B cell (primary cell): ENCODE measurements at regions not wholly inside any gene's neighbourhood (a gene's known extent, or its start where the extent isn't known, plus 50 kb on each side); places are given as distances from the start of the nearest gene placed in this dataset.

Experiments used
- ATAC-seq: fragments of 200-7000 bp; cut with Tn5 transposase; one replicate; pipeline ENCODE4 v1.10.0; 2021; ENCODE audit warnings: low read depth, mild to moderate bottlenecking, moderate number of reproducible peaks, moderate library complexity
- CTCF ChIA-PET: fragments of 350-600 bp; sonication (Branson Sonifier 250); formaldehyde crosslinking; loops from one replicate; lab custom pipeline; 2021; ENCODE audit warnings: antibody characterized with exemption, inconsistent platforms; lab: Charles Lee
- POLR2A ChIA-PET: fragments of 350-600 bp; sonication (Branson Sonifier 250); formaldehyde crosslinking; loops from one replicate; lab custom pipeline; 2021; ENCODE audit warnings: antibody characterized with exemption; lab: Charles Lee
- DNase-seq: peaks from one replicate; pipeline ENCODE4 v3.0.0; 2013
- H2AFZ ChIP-seq: 2 replicates; pipeline ENCODE4 v1.6.1; 2012; ENCODE audit warnings: mild to moderate bottlenecking, low read depth, low read length; ENCODE audit not compliant: insufficient read depth, poor library complexity, severe bottlenecking
- H3K27ac ChIP-seq, 2 donors: 1 replicate in 1 of 2; 2 replicates in 1 of 2; pipeline ENCODE4 v1.5.1; 2012 to 2013; ENCODE audit warnings: low read length in 2 of 2, mild to moderate bottlenecking in 2 of 2, moderate library complexity in 1 of 2
- H3K27me3 ChIP-seq, 4 experiments: fragments of 200-600 bp in 1 of 4; sonication (generic) in 1 of 4; replicated peaks in 1 of 4; 1 replicate in 2 of 4; 2 replicates in 2 of 4; pipeline versions ENCODE4 v1.6.1 to v1.7.0; 2013 to 2016; ENCODE audit warnings: low read length in 3 of 4, mild to moderate bottlenecking in 2 of 4, mixed read lengths in 1 of 4, moderate library complexity in 1 of 4; ENCODE audit not compliant: insufficient read depth in 4 of 4, control insufficient read depth in 3 of 4; ENCODE audit errors: control extremely low read depth in 1 of 4
- H3K36me3 ChIP-seq, 2 experiments: replicated peaks in 1 of 2; 1 replicate in 1 of 2; 2 replicates in 1 of 2; pipeline versions ENCODE4 v1.6.1 to v1.7.1; 2013; ENCODE audit warnings: low read length in 1 of 2; ENCODE audit not compliant: insufficient read depth in 2 of 2, control insufficient read depth in 1 of 2; ENCODE audit errors: control extremely low read depth in 1 of 2, extremely low read depth in 1 of 2
- H3K4me1 ChIP-seq, 2 donors: fragments of 200-600 bp in 1 of 2; sonication (generic) in 1 of 2; 1 replicate in 1 of 2; 2 replicates in 1 of 2; pipeline versions ENCODE4 v1.5.1 to v1.6.1; 2013 to 2017; ENCODE audit warnings: low read length in 2 of 2; ENCODE audit not compliant: control insufficient read depth in 2 of 2, insufficient read depth in 2 of 2
- H3K4me2 ChIP-seq: replicated peaks from 2 replicates; pipeline ENCODE3; 2012; ENCODE audit warnings: mild to moderate bottlenecking, low read depth, low read length; ENCODE audit not compliant: poor library complexity, severe bottlenecking
- H3K4me3 ChIP-seq, 5 experiments: fragments of 200-600 bp in 1 of 5; sonication (generic) in 1 of 5; 1 replicate in 3 of 5; 2 replicates in 2 of 5; pipeline versions ENCODE4 v1.5.1 to v1.7.0; 2011 to 2016; ENCODE audit warnings: low read length in 4 of 5, mild to moderate bottlenecking in 4 of 5, low read depth in 2 of 5, control low read depth in 1 of 5, moderate library complexity in 1 of 5; ENCODE audit not compliant: insufficient read depth in 1 of 5; ENCODE audit errors: control extremely low read depth in 1 of 5, extremely low read depth in 1 of 5
- H3K79me2 ChIP-seq: fragments of 200-600 bp; sonication (generic); one replicate; pipeline ENCODE4 v1.6.0; 2016; ENCODE audit warnings: low read length; ENCODE audit not compliant: control insufficient read depth, insufficient read depth
- H3K9ac ChIP-seq: fragments of 200-600 bp; sonication (generic); 2 replicates; pipeline ENCODE4 v1.6.1; 2017; ENCODE audit warnings: mild to moderate bottlenecking, low read length, moderate library complexity
- H3K9me3 ChIP-seq, 3 donors: one replicate each; pipeline versions ENCODE4 v1.6.1 to v1.7.1; 2013; ENCODE audit warnings: low read length in 2 of 3; ENCODE audit not compliant: control insufficient read depth in 2 of 3, insufficient read depth in 1 of 3; ENCODE audit errors: control extremely low read depth in 1 of 3
- H4K20me1 ChIP-seq: 2 replicates; pipeline ENCODE4 v1.6.0; 2012; ENCODE audit warnings: mild to moderate bottlenecking, low read length; ENCODE audit not compliant: insufficient read depth, control insufficient read depth, poor library complexity, severe bottlenecking
- H3K27ac Mint-ChIP-seq: one replicate; pipeline ENCODE4 v1.8.0; 2021; ENCODE audit warnings: mixed read lengths
- H3K27me3 Mint-ChIP-seq: one replicate; pipeline ENCODE4 v1.8.0; 2021; ENCODE audit warnings: mixed read lengths
- H3K4me1 Mint-ChIP-seq: one replicate; pipeline ENCODE4 v1.8.0; 2021; ENCODE audit warnings: mixed read lengths
- H3K4me3 Mint-ChIP-seq: one replicate; pipeline ENCODE4 v1.8.0; 2021; ENCODE audit warnings: mixed read lengths
- H3K9me3 Mint-ChIP-seq: one replicate; pipeline ENCODE4 v1.8.0; 2022; ENCODE audit warnings: mixed read lengths; ENCODE audit not compliant: insufficient read depth
- EZH2 ChIP-seq: IDR thresholded peaks from 2 replicates; pipeline ENCODE4 v1.6.1; 2012; ENCODE audit warnings: borderline replicate concordance, low read depth, mild to moderate bottlenecking, moderate library complexity, low read length; ENCODE audit not compliant: insufficient read depth, poor library complexity, severe bottlenecking
- WGBS: methylation state at CpG from one replicate; pipeline ENCODE4 v1.1.5; 2013; ENCODE audit warnings: missing lambda C conversion rate; ENCODE audit not compliant: insufficient coverage; 5-methylcytosine and 5-hydroxymethylcytosine counted together
- intact Hi-C: fragments of 100-400 bp; cut with micrococcal nuclease; formaldehyde crosslinking; loops from one replicate; pipeline ENCODE4 v1.10.0; 2022
- TF ChIP-seq, protein P1 (sequence below): fragments of 200-600 bp; IDR thresholded peaks from one replicate; pipeline ENCODE4 v1.8.0; 2022; ENCODE audit warnings: antibody characterized with exemption, mild to moderate bottlenecking

- DNase-seq (no peak), ATAC-seq (no peak)
- H3K9me3 Mint-ChIP-seq = peaks cover 2% of the 10 kb centered on the region
- ChIA-PET CTCF (interaction anchor here (0.6 to 0.7 kb wide), 3 partner anchors 75 to 806 kb away, joined by 3 to 8 read pairs (median 3); no protein-coding TSS in a partner anchor), POLR2A (interaction anchor here (0.6 kb wide), 1 partner anchor 29 kb away, joined by 3 read pairs; no protein-coding TSS in a partner anchor)
- Histone ChIP-seq H2AFZ (no peak overlapping the region), H3K9me3 (peaks cover 0 to 9% (median 7%) of the 10 kb centered on the region in 3 donors), H3K27ac (no peak overlapping the region), H3K79me2 (no peaks in the 10 kb centered on the region), H3K4me1 (no peaks in the 10 kb centered on the region), H3K4me2 (no peak overlapping the region), H3K4me3 (no peak overlapping the region), H3K27me3 (no peaks in the 10 kb centered on the region), H3K36me3 (no peaks in the 10 kb centered on the region), H3K9ac (no peak overlapping the region), H4K20me1 (no peaks in the 10 kb centered on the region)
- no peak overlapping the region for H3K27ac Mint-ChIP-seq
- 94% methylated on average over 2 of the region's 5 CpGs for WGBS
- no peak overlapping the region for H3K4me3 Mint-ChIP-seq
- intact Hi-C loops = no loop called here
- peaks cover 9% of the 10 kb centered on the region for H3K27me3 Mint-ChIP-seq
- no peaks in the 10 kb centered on the region for H3K4me1 Mint-ChIP-seq
- TF ChIP-seq EZH2 = no peak
- TF ChIP-seq, protein P1, sequence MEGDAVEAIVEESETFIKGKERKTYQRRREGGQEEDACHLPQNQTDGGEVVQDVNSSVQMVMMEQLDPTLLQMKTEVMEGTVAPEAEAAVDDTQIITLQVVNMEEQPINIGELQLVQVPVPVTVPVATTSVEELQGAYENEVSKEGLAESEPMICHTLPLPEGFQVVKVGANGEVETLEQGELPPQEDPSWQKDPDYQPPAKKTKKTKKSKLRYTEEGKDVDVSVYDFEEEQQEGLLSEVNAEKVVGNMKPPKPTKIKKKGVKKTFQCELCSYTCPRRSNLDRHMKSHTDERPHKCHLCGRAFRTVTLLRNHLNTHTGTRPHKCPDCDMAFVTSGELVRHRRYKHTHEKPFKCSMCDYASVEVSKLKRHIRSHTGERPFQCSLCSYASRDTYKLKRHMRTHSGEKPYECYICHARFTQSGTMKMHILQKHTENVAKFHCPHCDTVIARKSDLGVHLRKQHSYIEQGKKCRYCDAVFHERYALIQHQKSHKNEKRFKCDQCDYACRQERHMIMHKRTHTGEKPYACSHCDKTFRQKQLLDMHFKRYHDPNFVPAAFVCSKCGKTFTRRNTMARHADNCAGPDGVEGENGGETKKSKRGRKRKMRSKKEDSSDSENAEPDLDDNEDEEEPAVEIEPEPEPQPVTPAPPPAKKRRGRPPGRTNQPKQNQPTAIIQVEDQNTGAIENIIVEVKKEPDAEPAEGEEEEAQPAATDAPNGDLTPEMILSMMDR = no peak
Observed at GRCh38 chr6:15102241-15102640, 143.6 kb upstream of the JARID2 start.

DNA sequence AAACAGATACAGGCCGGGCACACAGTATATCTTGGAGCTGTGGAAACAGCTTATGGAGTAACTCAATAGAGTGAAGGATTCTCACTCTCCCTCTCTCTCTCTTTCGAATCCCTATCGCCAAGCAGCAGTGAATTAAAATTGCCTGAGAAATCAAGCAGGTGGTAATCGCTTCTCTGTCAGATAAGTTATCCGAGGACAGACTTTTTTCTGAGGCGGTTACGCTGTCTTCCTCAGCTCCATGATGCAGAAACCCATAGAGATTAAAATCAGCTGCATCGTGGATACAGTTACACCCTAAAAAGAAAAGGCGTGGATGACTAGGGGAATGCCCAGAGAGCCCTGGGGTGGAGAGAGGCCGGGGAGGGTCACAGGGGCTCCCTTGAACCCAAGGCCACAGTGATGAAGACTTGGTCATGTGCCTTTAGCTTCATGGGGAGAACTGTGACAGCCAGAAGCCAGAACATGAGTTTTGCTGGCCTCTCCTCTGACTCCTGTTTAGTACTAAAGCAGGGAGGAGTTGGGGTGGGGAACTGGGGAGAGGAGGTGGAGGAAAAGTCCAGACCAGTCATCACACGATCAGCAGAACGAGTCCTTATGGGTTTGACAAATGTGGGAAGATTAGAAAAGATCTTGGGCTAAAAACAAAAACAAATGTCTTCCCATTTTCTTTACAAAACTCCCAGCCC lies 138.8 kb upstream of the JARID2 start:
- Histone ChIP-seq H3K4me3 (no peak overlapping the region), H3K27me3 (no peaks in the 10 kb centered on the region), H3K4me1 (no peaks in the 10 kb centered on the region), H4K20me1 (no peaks in the 10 kb centered on the region), H2AFZ (no peak overlapping the region), H3K79me2 (no peaks in the 10 kb centered on the region), H3K9me3 (peaks cover 0 to 9% (median 7%) of the 10 kb centered on the region in 3 donors), H3K27ac (no peak overlapping the region), H3K4me2 (no peak overlapping the region), H3K9ac (no peak overlapping the region), H3K36me3 (no peaks in the 10 kb centered on the region)
- no peak for DNase-seq
- Mint-ChIP-seq H3K9me3 (peaks cover 2% of the 10 kb centered on the region), H3K27ac (no peak overlapping the region), H3K4me1 (peaks cover 1% of the 10 kb centered on the region), H3K27me3 (peaks cover 9% of the 10 kb centered on the region), H3K4me3 (no peak overlapping the region)
- WGBS = 92% methylated on average over 9 of the region's 12 CpGs
- ATAC-seq = no peak
- TF ChIP-seq, protein P1 = no peak
- no peak for TF ChIP-seq EZH2
- ChIA-PET POLR2A (no interaction called here), CTCF (no interaction called here)
- intact Hi-C loops = no loop called here
